ENCODE measurements at regions not wholly inside any gene's neighbourhood (a gene's known extent, or its start where the extent isn't known, plus 50 kb on each side); places are given as distances from the start of the nearest gene placed in this dataset.

DNA sequence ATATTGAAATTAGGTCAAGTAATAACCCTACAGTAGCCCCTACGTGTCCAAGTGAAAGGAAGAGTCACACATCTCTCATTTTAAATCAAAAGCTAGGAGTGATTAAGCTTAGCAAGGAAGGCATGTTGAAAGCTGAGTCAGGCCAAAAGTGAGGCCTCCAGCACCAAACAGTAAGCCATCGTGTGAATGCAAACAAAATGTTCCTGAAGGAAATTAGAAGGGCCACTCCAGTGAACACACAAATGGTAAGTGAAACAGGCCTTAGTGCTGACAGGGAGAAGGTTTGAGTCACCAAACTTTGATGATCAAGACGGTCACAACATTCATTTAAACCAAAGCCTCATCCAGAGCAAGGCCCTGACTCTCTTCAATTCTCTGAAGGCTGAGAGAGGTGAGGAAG, 127.2 kb downstream of the SHANK2 start:
- TF ChIP-seq, protein P1, sequence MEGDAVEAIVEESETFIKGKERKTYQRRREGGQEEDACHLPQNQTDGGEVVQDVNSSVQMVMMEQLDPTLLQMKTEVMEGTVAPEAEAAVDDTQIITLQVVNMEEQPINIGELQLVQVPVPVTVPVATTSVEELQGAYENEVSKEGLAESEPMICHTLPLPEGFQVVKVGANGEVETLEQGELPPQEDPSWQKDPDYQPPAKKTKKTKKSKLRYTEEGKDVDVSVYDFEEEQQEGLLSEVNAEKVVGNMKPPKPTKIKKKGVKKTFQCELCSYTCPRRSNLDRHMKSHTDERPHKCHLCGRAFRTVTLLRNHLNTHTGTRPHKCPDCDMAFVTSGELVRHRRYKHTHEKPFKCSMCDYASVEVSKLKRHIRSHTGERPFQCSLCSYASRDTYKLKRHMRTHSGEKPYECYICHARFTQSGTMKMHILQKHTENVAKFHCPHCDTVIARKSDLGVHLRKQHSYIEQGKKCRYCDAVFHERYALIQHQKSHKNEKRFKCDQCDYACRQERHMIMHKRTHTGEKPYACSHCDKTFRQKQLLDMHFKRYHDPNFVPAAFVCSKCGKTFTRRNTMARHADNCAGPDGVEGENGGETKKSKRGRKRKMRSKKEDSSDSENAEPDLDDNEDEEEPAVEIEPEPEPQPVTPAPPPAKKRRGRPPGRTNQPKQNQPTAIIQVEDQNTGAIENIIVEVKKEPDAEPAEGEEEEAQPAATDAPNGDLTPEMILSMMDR (IDR thresholded peaks at IDR 0.05; ENCODE audit: low read depth, low read length, missing input control) = no peak
- TF ChIP-seq, protein P2, sequence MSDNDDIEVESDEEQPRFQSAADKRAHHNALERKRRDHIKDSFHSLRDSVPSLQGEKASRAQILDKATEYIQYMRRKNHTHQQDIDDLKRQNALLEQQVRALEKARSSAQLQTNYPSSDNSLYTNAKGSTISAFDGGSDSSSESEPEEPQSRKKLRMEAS (IDR thresholded peaks at IDR 0.05) = no peak

Measured in liver (tissue), 2 donors.